IPS-20b (cell line): ENCODE measurements at regions not wholly inside any gene's neighbourhood (a gene's known extent, or its start where the extent isn't known, plus 50 kb on each side); places are given as distances from the start of the nearest gene placed in this dataset.
"Not testable (repeated sequence)": the region's sequence is repeated elsewhere in the genome, so short reads cannot be mapped to it uniquely, and the experiment has no call there.

ENCODE experiments used
- H3K27ac ChIP-seq: one replicate; pipeline ENCODE4 v1.5.1; 2013; ENCODE audit warnings: low read length
- H3K27me3 ChIP-seq: 2 replicates; pipeline ENCODE4 v1.6.1; 2013; ENCODE audit warnings: mild to moderate bottlenecking, low read length, inconsistent platforms; ENCODE audit not compliant: insufficient read depth
- H3K36me3 ChIP-seq: 2 replicates; pipeline ENCODE4 v1.6.1; 2013; ENCODE audit warnings: low read depth, mild to moderate bottlenecking, inconsistent platforms, low read length, moderate library complexity; ENCODE audit not compliant: insufficient read depth
- H3K4me1 ChIP-seq: 2 replicates; pipeline ENCODE4 v1.6.1; 2013; ENCODE audit warnings: mild to moderate bottlenecking, control low read depth, inconsistent platforms, low read length, moderate library complexity; ENCODE audit not compliant: insufficient read depth
- H3K4me3 ChIP-seq: 2 replicates; pipeline ENCODE4 v1.5.1; 2013; ENCODE audit warnings: mild to moderate bottlenecking, low read length, inconsistent platforms
- H3K9ac ChIP-seq: 2 replicates; pipeline ENCODE4 v1.6.1; 2013; ENCODE audit warnings: low read depth, mild to moderate bottlenecking, inconsistent platforms, low read length, moderate library complexity
- H3K9me3 ChIP-seq: 2 replicates; pipeline ENCODE4 v1.6.1; 2013; ENCODE audit warnings: mild to moderate bottlenecking, low read depth, low read length, inconsistent platforms; ENCODE audit not compliant: insufficient read depth

- H3K9ac ChIP-seq, result no peak overlapping the region
- no peak overlapping the region for H3K4me3 ChIP-seq
- no peaks in the 10 kb centered on the region for H3K27me3 ChIP-seq
- no peaks in the 10 kb centered on the region for H3K36me3 ChIP-seq
- peaks cover 20% of the 10 kb centered on the region for H3K9me3 ChIP-seq
- H3K4me1 ChIP-seq, result no peaks in the 10 kb centered on the region
- no peak overlapping the region for H3K27ac ChIP-seq
Observed at GRCh38 chr9:102728946-102729345, 266.2 kb upstream of the CYLC2 start.

GRCh38 chr9:102714184-102714583 lies 280.9 kb upstream of the CYLC2 start:
- no peaks in the 10 kb centered on the region for H3K4me1 ChIP-seq
- no peak overlapping the region for H3K27ac ChIP-seq
- H3K9ac ChIP-seq, result no peak overlapping the region
- no peaks in the 10 kb centered on the region for H3K27me3 ChIP-seq
- H3K9me3 ChIP-seq, result peaks cover 40% of the 10 kb centered on the region
- no peak overlapping the region for H3K4me3 ChIP-seq
- no peaks in the 10 kb centered on the region for H3K36me3 ChIP-seq

- H3K36me3 ChIP-seq, H3K4me3 ChIP-seq, H3K4me1 ChIP-seq, H3K27ac ChIP-seq, H3K27me3 ChIP-seq, H3K9ac ChIP-seq: not testable (repeated sequence)
- peaks cover 38% of the 10 kb centered on the region for H3K9me3 ChIP-seq
Observed at GRCh38 chr9:102712910-102713309, 282.2 kb upstream of the CYLC2 start.

GRCh38 chr9:102700936-102701335 lies 294.2 kb upstream of the CYLC2 start:
- H3K4me1 ChIP-seq, result no peaks in the 10 kb centered on the region; the same call in 1 of the 2 replicates
- no peak overlapping the region for H3K27ac ChIP-seq
- no peak overlapping the region for H3K4me3 ChIP-seq
- no peaks in the 10 kb centered on the region for H3K27me3 ChIP-seq
- no peaks in the 10 kb centered on the region for H3K36me3 ChIP-seq
- no peak overlapping the region for H3K9ac ChIP-seq
- H3K9me3 ChIP-seq, result no peaks in the 10 kb centered on the region; the same call in 1 of the 2 replicates

DNA sequence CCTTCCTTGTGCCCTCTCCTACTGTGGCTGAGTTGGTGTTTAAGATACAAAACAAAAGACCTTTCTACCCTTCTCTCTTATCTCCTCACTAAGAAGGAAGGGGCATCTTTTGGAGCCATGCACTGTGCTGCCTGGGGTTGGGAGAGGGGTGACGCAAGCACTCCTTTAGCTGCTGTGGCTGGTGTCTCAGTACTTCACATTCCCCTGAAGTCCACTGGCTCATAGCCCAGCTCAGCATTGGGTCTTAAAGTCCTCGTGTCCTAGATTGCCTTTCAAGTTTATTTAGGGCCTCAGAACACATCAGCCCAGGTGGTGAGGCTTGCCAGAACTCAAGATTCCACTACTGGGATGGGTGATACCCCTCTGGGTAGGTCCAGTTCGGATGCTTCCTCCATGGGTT lies 325.9 kb upstream of the CYLC2 start:
- Histone ChIP-seq H3K9me3 (no peaks in the 10 kb centered on the region), H3K4me3 (no peak overlapping the region), H3K27me3 (no peaks in the 10 kb centered on the region), H3K36me3 (no peaks in the 10 kb centered on the region), H3K4me1 (no peaks in the 10 kb centered on the region), H3K27ac (no peak overlapping the region), H3K9ac (no peak overlapping the region)

- Histone ChIP-seq H3K9ac (no peak overlapping the region), H3K4me1 (no peaks in the 10 kb centered on the region), H3K9me3 (no peaks in the 10 kb centered on the region), H3K4me3 (no peak overlapping the region), H3K27ac (no peak overlapping the region), H3K36me3 (no peaks in the 10 kb centered on the region), H3K27me3 (no peaks in the 10 kb centered on the region)
Observed at GRCh38 chr9:102652471-102652870, 342.7 kb upstream of the CYLC2 start.

DNA sequence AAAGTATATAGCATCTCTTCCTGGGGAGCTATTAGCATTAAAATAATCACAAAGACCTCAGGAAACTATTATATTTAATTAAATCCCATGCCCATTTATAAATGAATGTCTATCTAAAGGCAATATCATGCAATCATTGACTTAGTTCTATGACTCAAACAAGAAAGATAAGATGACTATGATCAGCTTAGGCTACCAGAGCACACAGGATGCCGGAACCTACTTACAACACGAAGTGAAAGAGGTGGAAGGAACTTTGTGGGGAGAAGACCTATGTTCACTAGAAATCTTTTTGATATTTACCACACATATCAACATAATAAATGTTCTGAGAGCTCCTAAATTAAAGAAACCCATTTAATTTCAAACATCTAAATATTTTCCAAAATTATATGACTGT lies 344.2 kb upstream of the CYLC2 start:
- Histone ChIP-seq H3K36me3 (no peaks in the 10 kb centered on the region), H3K27ac (no peak overlapping the region), H3K27me3 (no peaks in the 10 kb centered on the region), H3K9ac (no peak overlapping the region), H3K9me3 (no peaks in the 10 kb centered on the region), H3K4me1 (no peaks in the 10 kb centered on the region), H3K4me3 (no peak overlapping the region)

DNA sequence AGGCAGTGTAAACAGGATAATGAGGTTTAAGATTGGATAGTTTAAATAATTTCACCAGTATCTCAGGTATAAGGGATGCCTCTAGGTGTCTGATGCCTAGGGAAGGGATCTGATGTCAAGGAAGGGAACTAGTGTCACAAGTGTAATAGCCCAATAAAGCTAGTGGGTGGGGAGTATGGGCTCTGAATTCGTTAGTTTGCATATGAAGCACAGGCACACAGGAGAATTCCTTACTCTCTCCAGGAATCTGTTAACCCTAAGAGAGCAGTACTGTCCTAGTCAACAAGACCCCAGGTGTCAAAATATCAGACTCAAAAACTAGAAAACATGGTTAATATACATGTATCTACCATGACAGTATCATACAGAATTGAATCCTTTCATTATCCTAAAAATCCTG lies 352.5 kb upstream of the CYLC2 start:
- Histone ChIP-seq H3K4me1 (peaks cover 12% of the 10 kb centered on the region; the same call in 1 of the 2 replicates), H3K9me3 (no peaks in the 10 kb centered on the region), H3K9ac (no peak overlapping the region), H3K27ac (no peak overlapping the region), H3K27me3 (no peaks in the 10 kb centered on the region), H3K36me3 (no peaks in the 10 kb centered on the region), H3K4me3 (no peak overlapping the region; the same call in 1 of the 2 replicates)

- H3K36me3 ChIP-seq, result no peaks in the 10 kb centered on the region
- no peak overlapping the region for H3K27ac ChIP-seq
- no peak overlapping the region for H3K4me3 ChIP-seq
- H3K9me3 ChIP-seq, result peaks cover 14% of the 10 kb centered on the region; the same call in 1 of the 2 replicates
- H3K9ac ChIP-seq, result no peak overlapping the region
- H3K4me1 ChIP-seq, result no peaks in the 10 kb centered on the region
- H3K27me3 ChIP-seq, result no peaks in the 10 kb centered on the region
Observed at GRCh38 chr9:102631559-102631958, 363.6 kb upstream of the CYLC2 start.

GRCh38 chr9:102609461-102609860 lies 385.7 kb upstream of the CYLC2 start:
- no peaks in the 10 kb centered on the region for H3K36me3 ChIP-seq
- no peak overlapping the region for H3K4me3 ChIP-seq
- no peaks in the 10 kb centered on the region for H3K27me3 ChIP-seq
- H3K4me1 ChIP-seq, result no peaks in the 10 kb centered on the region
- no peaks in the 10 kb centered on the region for H3K9me3 ChIP-seq
- no peak overlapping the region for H3K9ac ChIP-seq
- no peak overlapping the region for H3K27ac ChIP-seq

- not testable (repeated sequence) for H3K27ac ChIP-seq, H3K4me3 ChIP-seq, H3K36me3 ChIP-seq, H3K9ac ChIP-seq, H3K4me1 ChIP-seq, H3K27me3 ChIP-seq
- H3K9me3 ChIP-seq, result peaks cover 23% of the 10 kb centered on the region
Observed at GRCh38 chr9:102603198-102604195, 391.6 kb upstream of the CYLC2 start.

DNA sequence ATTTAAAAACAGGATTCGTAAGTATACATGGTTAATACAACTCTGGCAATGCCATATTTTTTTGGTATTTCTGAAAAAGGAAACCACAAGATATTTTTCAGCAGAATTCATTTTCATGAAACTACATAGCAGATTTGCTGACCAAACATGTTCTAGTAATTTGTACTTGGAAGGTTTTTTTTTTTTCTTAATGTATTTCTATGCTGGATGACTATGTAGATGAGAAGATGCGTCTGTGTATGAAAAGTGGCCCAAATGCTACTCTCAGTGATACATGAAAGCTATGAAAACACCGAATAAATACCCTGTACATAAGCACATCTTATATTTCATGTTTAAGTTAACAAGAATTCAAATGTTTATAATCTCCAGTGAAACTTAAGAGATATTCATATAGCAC lies 400.9 kb upstream of the CYLC2 start:
- no peak overlapping the region for H3K27ac ChIP-seq
- no peaks in the 10 kb centered on the region for H3K4me1 ChIP-seq
- no peaks in the 10 kb centered on the region for H3K9me3 ChIP-seq
- H3K4me3 ChIP-seq, result no peak overlapping the region
- H3K9ac ChIP-seq, result no peak overlapping the region
- no peaks in the 10 kb centered on the region for H3K36me3 ChIP-seq
- no peaks in the 10 kb centered on the region for H3K27me3 ChIP-seq
